ENCODE measurements at regions not wholly inside any gene's neighbourhood (a gene's known extent, or its start where the extent isn't known, plus 50 kb on each side); places are given as distances from the start of the nearest gene placed in this dataset.
"Not testable (repeated sequence)": the region's sequence is repeated elsewhere in the genome, so short reads cannot be mapped to it uniquely, and the experiment has no call there.

DNA sequence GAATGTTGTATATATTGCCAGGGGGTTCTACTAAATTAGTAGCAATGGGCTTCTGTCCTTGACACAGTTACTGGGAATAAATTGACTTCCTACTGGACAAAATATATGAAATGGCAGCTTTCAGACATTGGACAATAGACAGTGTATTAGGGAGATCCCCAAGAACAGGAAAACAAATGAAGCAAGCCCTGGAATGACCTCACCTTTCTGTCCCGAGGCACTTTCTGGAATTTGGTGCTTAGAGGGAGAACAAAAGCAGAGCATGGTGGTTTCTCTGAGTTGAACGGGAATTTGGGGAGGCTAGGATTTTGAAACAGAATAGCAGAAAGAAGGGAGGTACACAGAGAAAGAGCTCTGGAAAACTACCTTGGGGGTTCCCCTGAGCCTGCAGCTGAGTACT lies 187.7 kb upstream of the MAGEB2 start:
- DNase-seq (ENCODE audit: low read depth in 1 of 2, low spot score in 1 of 2), result no peak
- CTCF ChIA-PET, result no interaction called here
- POLR2A ChIA-PET, result no interaction called here

DNA sequence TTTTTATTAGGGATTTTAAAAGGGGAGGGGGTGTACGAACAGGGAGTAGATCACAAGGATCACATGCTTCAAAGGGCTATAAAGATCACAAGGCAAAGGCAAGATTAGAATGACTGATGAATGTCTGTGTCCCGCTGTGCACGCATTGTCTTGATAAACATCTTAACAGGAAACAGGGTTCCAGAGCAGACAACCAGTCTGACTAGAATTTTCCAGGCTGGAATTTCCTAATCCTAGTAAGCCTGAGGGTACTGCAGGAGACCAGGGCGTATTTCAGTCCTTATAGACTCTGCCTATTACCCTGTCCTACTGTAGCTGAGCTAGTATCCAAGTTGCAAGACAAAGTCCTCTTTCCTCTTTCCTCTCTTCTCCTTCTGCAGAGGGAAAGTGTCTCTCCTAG lies 179.0 kb upstream of the MAGEB2 start:
- DNase-seq (ENCODE audit: low read depth in 1 of 2, low spot score in 1 of 2); CTCF ChIA-PET; H3K4me2 ChIP-seq; ATAC-seq; POLR2A ChIA-PET; H3K9me3 ChIP-seq; H3K4me1 ChIP-seq; FAIRE-seq; H3K27ac ChIP-seq; H3K4me3 ChIP-seq: not testable (repeated sequence)
- WGBS (ENCODE audit: missing lambda C conversion rate), result 45% methylated on average over 4 of the region's 4 CpGs

More for the DNA sequence above, 187.7 kb upstream of the MAGEB2 start:
- Histone ChIP-seq H3K4me2 (no peak overlapping the region), H3K4me1 (no peaks in the 10 kb centered on the region), H3K9me3 (no peaks in the 10 kb centered on the region), H3K27ac (no peak overlapping the region), H3K4me3 (no peak overlapping the region)
- no peak for FAIRE-seq
- no peak for TF ChIP-seq NPAS2 (CRISPR knock-in tag; IDR thresholded peaks at IDR 0.05; ENCODE audit: borderline replicate concordance)
- TF ChIP-seq, protein P1, sequence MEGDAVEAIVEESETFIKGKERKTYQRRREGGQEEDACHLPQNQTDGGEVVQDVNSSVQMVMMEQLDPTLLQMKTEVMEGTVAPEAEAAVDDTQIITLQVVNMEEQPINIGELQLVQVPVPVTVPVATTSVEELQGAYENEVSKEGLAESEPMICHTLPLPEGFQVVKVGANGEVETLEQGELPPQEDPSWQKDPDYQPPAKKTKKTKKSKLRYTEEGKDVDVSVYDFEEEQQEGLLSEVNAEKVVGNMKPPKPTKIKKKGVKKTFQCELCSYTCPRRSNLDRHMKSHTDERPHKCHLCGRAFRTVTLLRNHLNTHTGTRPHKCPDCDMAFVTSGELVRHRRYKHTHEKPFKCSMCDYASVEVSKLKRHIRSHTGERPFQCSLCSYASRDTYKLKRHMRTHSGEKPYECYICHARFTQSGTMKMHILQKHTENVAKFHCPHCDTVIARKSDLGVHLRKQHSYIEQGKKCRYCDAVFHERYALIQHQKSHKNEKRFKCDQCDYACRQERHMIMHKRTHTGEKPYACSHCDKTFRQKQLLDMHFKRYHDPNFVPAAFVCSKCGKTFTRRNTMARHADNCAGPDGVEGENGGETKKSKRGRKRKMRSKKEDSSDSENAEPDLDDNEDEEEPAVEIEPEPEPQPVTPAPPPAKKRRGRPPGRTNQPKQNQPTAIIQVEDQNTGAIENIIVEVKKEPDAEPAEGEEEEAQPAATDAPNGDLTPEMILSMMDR (IDR thresholded peaks at IDR 0.05), result no peak
- TF ChIP-seq BHLHE40 (IDR thresholded peaks at IDR 0.05; ENCODE audit: low read depth, low read length), result no peak
- no peak for TF ChIP-seq SMC3 (IDR thresholded peaks at IDR 0.05)
- TF ChIP-seq, protein P2, sequence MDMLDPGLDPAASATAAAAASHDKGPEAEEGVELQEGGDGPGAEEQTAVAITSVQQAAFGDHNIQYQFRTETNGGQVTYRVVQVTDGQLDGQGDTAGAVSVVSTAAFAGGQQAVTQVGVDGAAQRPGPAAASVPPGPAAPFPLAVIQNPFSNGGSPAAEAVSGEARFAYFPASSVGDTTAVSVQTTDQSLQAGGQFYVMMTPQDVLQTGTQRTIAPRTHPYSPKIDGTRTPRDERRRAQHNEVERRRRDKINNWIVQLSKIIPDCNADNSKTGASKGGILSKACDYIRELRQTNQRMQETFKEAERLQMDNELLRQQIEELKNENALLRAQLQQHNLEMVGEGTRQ (IDR thresholded peaks at IDR 0.05), result no peak
- no peak for TF ChIP-seq HOXA7 (CRISPR knock-in tag; IDR thresholded peaks at IDR 0.05)
- TF ChIP-seq ESRRA (IDR thresholded peaks at IDR 0.05; ENCODE audit: borderline replicate concordance, low read length), result no peak
- TF ChIP-seq, protein P3, sequence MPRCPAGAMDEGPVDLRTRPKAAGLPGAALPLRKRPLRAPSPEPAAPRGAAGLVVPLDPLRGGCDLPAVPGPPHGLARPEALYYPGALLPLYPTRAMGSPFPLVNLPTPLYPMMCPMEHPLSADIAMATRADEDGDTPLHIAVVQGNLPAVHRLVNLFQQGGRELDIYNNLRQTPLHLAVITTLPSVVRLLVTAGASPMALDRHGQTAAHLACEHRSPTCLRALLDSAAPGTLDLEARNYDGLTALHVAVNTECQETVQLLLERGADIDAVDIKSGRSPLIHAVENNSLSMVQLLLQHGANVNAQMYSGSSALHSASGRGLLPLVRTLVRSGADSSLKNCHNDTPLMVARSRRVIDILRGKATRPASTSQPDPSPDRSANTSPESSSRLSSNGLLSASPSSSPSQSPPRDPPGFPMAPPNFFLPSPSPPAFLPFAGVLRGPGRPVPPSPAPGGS (IDR thresholded peaks at IDR 0.05), result no peak
- no peak for TF ChIP-seq SREBF2 (IDR thresholded peaks at IDR 0.05)
- TF ChIP-seq RNF2 (IDR thresholded peaks at IDR 0.05; ENCODE audit: borderline replicate concordance, low read depth), result no peak
- TF ChIP-seq EHMT2 (IDR thresholded peaks at IDR 0.05; ENCODE audit: low read depth), result no peak
- no peak for TF ChIP-seq CEBPB (IDR thresholded peaks at IDR 0.05)
- no peak for TF ChIP-seq FOSB (CRISPR knock-in tag; IDR thresholded peaks at IDR 0.05)
- no peak for TF ChIP-seq ZC3H11A (IDR thresholded peaks at IDR 0.05)
- no peak for TF ChIP-seq ZSCAN20 (CRISPR knock-in tag; IDR thresholded peaks at IDR 0.05)
- TF ChIP-seq RAD21 (conservative IDR thresholded peaks at IDR 0.05 in 1 of 2, IDR thresholded peaks at IDR 0.05 in 1 of 2), result no peak
- 26% methylated on average over 2 of the region's 2 CpGs for WGBS (ENCODE audit: missing lambda C conversion rate)
- ATAC-seq, result no peak

DNA sequence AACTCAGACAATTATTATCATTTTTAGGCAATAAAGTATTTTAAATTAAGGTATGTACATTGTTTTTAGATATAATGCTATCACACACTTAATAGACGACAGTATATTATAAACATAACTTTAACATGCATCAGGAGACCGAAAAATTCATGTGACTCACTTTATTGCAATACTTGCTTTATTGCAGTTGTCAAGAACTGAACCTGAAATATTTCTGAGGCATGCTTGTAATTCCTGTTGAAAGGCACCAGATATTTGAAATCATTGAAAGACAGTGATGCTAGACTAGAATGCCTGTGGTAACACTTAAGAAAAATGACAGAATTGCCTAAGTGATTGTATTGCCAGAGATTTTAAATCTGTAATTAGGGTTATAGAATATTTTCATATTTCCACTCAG lies 175.6 kb upstream of the MAGEB2 start:
- Histone ChIP-seq H3K27ac (no peak overlapping the region), H3K9me3 (no peaks in the 10 kb centered on the region), H3K4me1 (no peaks in the 10 kb centered on the region), H3K4me2 (no peak overlapping the region), H3K4me3 (no peak overlapping the region)
- CTCF ChIA-PET, result no interaction called here
- no peak for ATAC-seq
- no peak for FAIRE-seq
- POLR2A ChIA-PET, result no interaction called here
- 0% methylated on average over 2 of the region's 2 CpGs for WGBS (ENCODE audit: missing lambda C conversion rate)
- TF ChIP-seq SMC3 (IDR thresholded peaks at IDR 0.05) (no peak), CHD2 (IDR thresholded peaks at IDR 0.05; ENCODE audit: low read length, partially characterized antibody) (no peak), CBX2 (IDR thresholded peaks at IDR 0.05; ENCODE audit: borderline replicate concordance, low read depth) (no peak)
- TF ChIP-seq, protein P4, sequence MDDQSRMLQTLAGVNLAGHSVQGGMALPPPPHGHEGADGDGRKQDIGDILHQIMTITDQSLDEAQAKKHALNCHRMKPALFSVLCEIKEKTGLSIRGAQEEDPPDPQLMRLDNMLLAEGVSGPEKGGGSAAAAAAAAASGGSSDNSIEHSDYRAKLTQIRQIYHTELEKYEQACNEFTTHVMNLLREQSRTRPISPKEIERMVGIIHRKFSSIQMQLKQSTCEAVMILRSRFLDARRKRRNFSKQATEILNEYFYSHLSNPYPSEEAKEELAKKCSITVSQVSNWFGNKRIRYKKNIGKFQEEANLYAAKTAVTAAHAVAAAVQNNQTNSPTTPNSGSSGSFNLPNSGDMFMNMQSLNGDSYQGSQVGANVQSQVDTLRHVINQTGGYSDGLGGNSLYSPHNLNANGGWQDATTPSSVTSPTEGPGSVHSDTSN (IDR thresholded peaks at IDR 0.05), result no peak
- TF ChIP-seq, protein P5, sequence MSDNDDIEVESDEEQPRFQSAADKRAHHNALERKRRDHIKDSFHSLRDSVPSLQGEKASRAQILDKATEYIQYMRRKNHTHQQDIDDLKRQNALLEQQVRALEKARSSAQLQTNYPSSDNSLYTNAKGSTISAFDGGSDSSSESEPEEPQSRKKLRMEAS (IDR thresholded peaks at IDR 0.05), result no peak
- TF ChIP-seq, protein P6, sequence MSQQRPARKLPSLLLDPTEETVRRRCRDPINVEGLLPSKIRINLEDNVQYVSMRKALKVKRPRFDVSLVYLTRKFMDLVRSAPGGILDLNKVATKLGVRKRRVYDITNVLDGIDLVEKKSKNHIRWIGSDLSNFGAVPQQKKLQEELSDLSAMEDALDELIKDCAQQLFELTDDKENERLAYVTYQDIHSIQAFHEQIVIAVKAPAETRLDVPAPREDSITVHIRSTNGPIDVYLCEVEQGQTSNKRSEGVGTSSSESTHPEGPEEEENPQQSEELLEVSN (IDR thresholded peaks at IDR 0.05; ENCODE audit: borderline replicate concordance, low read depth), result no peak
- TF ChIP-seq, protein P3 (IDR thresholded peaks at IDR 0.05), result no peak
- DNase-seq (ENCODE audit: low read depth in 1 of 2, low spot score in 1 of 2), result no peak
